Esophagus squamous epithelium (tissue), 5 donors: ENCODE measurements at regions not wholly inside any gene's neighbourhood (a gene's known extent, or its start where the extent isn't known, plus 50 kb on each side); places are given as distances from the start of the nearest gene placed in this dataset.

ENCODE experiments used
- DNase-seq: peaks from one replicate; lab custom pipeline; 2025; lab: John Stamatoyannopoulos, UW
- H3K27ac ChIP-seq, 4 donors: fragments of 200-600 bp; sonication (generic); one replicate each; pipeline ENCODE4 v1.5.1; 2016 to 2019; ENCODE audit warnings: mild to moderate bottlenecking in 1 of 4
- H3K27me3 ChIP-seq, 4 donors: fragments of 200-600 bp; sonication (generic); 1 replicate in 3 of 4; 2 replicates in 1 of 4; pipeline versions ENCODE4 v1.5.1 to v1.6.0; 2017 to 2021; ENCODE audit warnings: antibody characterized with exemption in 1 of 4
- H3K36me3 ChIP-seq, 3 donors: fragments of 200-600 bp; sonication (generic); one replicate each; pipeline ENCODE4 v1.5.1; 2016 to 2019
- H3K4me1 ChIP-seq, 3 donors: fragments of 200-600 bp; sonication (generic); one replicate each; pipeline ENCODE4 v1.5.1; 2017 to 2019
- H3K4me3 ChIP-seq, 4 donors: fragments of 200-600 bp; sonication (generic); 1 replicate in 3 of 4; 2 replicates in 1 of 4; pipeline ENCODE4 v1.5.1; 2016 to 2019; ENCODE audit warnings: mild to moderate bottlenecking in 2 of 4, moderate library complexity in 1 of 4
- H3K9me3 ChIP-seq, 3 donors: fragments of 200-600 bp; sonication (generic); one replicate each; pipeline ENCODE4 v1.5.1; 2016 to 2019
- CTCF ChIP-seq, 6 experiments: fragments of 450-650 bp in 4 of 6; fragments of 200-600 bp in 2 of 6; sonication (generic) in 2 of 6; IDR thresholded peaks; one replicate each; pipeline ENCODE4 v1.5.1; 2016 to 2019; ENCODE audit warnings: antibody characterized with exemption in 6 of 6, mild to moderate bottlenecking in 4 of 6, moderate library complexity in 4 of 6
- POLR2A ChIP-seq, 4 donors: fragments of 450-650 bp; IDR thresholded peaks; one replicate each; pipeline ENCODE4 v1.6.1; 2017; ENCODE audit warnings: antibody characterized with exemption in 4 of 4, mild to moderate bottlenecking in 4 of 4, moderate library complexity in 3 of 4
- WGBS, 2 donors: methylation state at CpG; one replicate each; pipeline ENCODE4 v1.1.5; 2018; 5-methylcytosine and 5-hydroxymethylcytosine counted together
- intact Hi-C: fragments of 100-400 bp; cut with DNase I; formaldehyde crosslinking; loops from one replicate; pipeline ENCODE4 v1.15.0; 2022
- donor health status: DM: yes; HTN: yes; CAD: no.

GRCh38 chr13:106173891-106174610 is 361.4 kb downstream of the EFNB2 start:
- no peak overlapping the region for H3K4me3 ChIP-seq
- no peaks in the 10 kb centered on the region for H3K27me3 ChIP-seq
- H3K4me1 ChIP-seq: no peaks in the 10 kb centered on the region
- TF ChIP-seq CTCF (IDR thresholded peaks at IDR 0.05): no peak
- no peak for TF ChIP-seq POLR2A (IDR thresholded peaks at IDR 0.05)
- no peak overlapping the region for H3K27ac ChIP-seq
- intact Hi-C loops: no loop called here
- no peak for DNase-seq
- WGBS, 2 donors: 38 to 56% methylated on average over 7 of the region's 7 CpGs
- no peaks in the 10 kb centered on the region for H3K9me3 ChIP-seq
- H3K36me3 ChIP-seq: no peaks in the 10 kb centered on the region

- no peak overlapping the region for H3K27ac ChIP-seq
- WGBS, 2 donors: 50% methylated on average over 2 of the region's 2 CpGs; no CpG with 5 or more reads in 1 of the 2 donors
- intact Hi-C loops: no loop called here
- no peaks in the 10 kb centered on the region for H3K4me1 ChIP-seq
- no peak overlapping the region for H3K4me3 ChIP-seq
- TF ChIP-seq POLR2A (IDR thresholded peaks at IDR 0.05) (no peak), CTCF (IDR thresholded peaks at IDR 0.05) (no peak)
- H3K27me3 ChIP-seq: no peaks in the 10 kb centered on the region
- H3K9me3 ChIP-seq: no peaks in the 10 kb centered on the region
- DNase-seq: no peak
- no peaks in the 10 kb centered on the region for H3K36me3 ChIP-seq
Measured at GRCh38 chr13:106173346-106173745, 362.1 kb downstream of the EFNB2 start.

GRCh38 chr13:106172176-106172905 is 363.1 kb downstream of the EFNB2 start:
- Histone ChIP-seq H3K4me1 (no peaks in the 10 kb centered on the region), H3K27ac (no peak overlapping the region), H3K4me3 (no peak overlapping the region), H3K27me3 (no peaks in the 10 kb centered on the region), H3K36me3 (no peaks in the 10 kb centered on the region), H3K9me3 (no peaks in the 10 kb centered on the region)
- TF ChIP-seq POLR2A (IDR thresholded peaks at IDR 0.05): no peak
- TF ChIP-seq CTCF (IDR thresholded peaks at IDR 0.05): no peak
- 56 to 71% methylated on average over 5 of the region's 5 CpGs for WGBS, 2 donors
- no peak for DNase-seq
- intact Hi-C loops: no loop called here

- DNase-seq: no peak
- intact Hi-C loops: no loop called here
- Histone ChIP-seq H3K4me3 (no peak overlapping the region), H3K4me1 (no peaks in the 10 kb centered on the region), H3K27me3 (no peaks in the 10 kb centered on the region), H3K36me3 (no peaks in the 10 kb centered on the region), H3K27ac (no peak overlapping the region), H3K9me3 (no peaks in the 10 kb centered on the region)
- TF ChIP-seq CTCF (IDR thresholded peaks at IDR 0.05): no peak
- no peak for TF ChIP-seq POLR2A (IDR thresholded peaks at IDR 0.05)
- WGBS, 2 donors: 72 to 79% methylated on average over 3 of the region's 3 CpGs
Measured at GRCh38 chr13:106163426-106163825, 372.0 kb downstream of the EFNB2 start.

- TF ChIP-seq CTCF (IDR thresholded peaks at IDR 0.05) (no peak), POLR2A (IDR thresholded peaks at IDR 0.05) (no peak)
- Histone ChIP-seq H3K27ac (no peak overlapping the region), H3K4me3 (no peak overlapping the region), H3K36me3 (no peaks in the 10 kb centered on the region), H3K27me3 (no peaks in the 10 kb centered on the region), H3K9me3 (no peaks in the 10 kb centered on the region), H3K4me1 (no peaks in the 10 kb centered on the region)
- intact Hi-C loops: no loop called here
- DNase-seq: no peak
- 30 to 50% methylated on average over 3 of the region's 3 CpGs for WGBS, 2 donors
Measured at GRCh38 chr13:106161146-106161545, 374.3 kb downstream of the EFNB2 start.
